Activated CD4-positive, alpha-beta T cell treated with anti-CD3 and anti-CD28 coated beads for 4 hours (primary cell): ENCODE measurements at regions not wholly inside any gene's neighbourhood (a gene's known extent, or its start where the extent isn't known, plus 50 kb on each side); places are given as distances from the start of the nearest gene placed in this dataset.

Experiments used
- DNase-seq, 2 donors: peaks; one replicate each; pipeline ENCODE4 v3.0.0-alpha.2; 2020

DNA sequence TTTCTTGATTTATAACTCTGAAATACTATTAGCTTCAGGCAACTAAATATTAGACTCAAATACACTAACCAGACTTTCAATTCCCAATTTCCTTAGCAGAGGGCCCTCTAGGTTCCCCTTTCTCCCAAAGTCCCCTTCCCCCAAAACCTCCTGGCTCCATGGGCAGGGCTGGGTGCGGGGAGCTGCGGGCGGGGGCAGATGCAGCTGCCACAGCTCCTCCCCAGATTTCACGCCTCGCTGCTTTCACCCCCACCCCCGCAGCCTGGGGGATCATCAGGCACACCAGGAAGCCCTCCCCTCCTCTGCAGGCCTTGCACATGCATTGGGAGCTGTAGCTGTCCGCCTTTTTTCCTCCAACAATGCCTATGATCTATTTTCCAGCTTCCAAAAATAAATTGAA is 82.8 kb upstream of the SPATA31C2 start:
- no peak for DNase-seq

DNA sequence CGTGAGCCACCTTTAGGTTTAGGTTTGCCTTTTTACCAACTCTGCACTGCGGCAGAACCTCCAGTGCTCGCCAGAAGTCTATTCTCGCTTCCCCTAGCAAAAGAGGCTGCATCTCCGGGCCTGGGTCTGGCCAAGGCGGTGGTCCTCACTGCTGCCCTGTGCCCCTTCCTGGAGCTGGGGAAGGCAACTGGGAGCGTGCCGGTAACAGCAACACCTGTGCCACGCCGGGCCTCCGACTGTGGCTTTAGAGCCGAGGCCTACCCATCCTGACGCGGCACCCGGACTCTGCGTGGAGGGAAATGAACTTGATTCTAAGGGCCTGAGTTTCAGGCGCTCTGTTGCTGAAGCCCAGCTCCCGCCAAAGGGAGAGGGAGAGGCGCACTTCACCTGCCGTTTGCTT is 82.4 kb upstream of the SPATA31C2 start:
- DNase-seq: no peak

DNA sequence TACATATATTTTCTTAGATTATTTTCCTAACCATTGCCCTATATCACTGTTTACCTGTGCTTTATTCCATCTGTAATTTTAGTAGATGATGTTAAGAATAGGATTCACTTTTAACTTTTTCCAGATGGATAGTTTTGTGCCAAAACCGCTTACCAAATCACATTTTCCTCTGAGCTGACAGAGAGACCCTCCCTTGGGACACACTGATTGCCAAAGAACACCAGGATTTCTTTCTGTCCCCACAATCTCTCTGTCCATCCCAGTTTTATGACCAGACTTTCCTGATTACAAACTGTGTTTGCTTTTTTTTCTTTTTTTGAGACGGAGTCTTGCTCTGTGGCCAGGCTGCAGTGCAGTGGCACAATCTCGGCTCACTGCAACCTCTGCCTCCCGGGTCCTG is 81.3 kb upstream of the SPATA31C2 start:
- DNase-seq: no peak

DNA sequence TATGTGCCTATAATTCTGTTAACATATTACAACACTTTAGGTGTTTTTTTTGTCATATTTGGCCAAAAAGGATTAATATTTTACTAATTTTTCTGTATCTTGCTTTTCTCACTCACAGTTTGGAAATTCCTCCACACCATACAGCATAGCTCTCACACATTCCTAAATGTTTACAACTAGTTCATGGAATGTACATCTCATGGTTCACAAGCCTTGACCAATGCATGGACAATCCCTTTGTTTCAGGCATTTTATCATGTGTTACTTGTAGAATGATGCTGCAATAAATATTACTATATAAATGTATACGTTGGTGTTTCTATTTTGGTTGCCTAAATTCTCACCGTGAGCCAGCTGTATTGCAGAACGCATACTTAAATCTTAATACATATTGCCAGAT is 80.5 kb upstream of the SPATA31C2 start:
- DNase-seq: no peak

GRCh38 chr9:88216126-88216995 is 78.1 kb upstream of the SPATA31C2 start:
- no peak for DNase-seq

DNA sequence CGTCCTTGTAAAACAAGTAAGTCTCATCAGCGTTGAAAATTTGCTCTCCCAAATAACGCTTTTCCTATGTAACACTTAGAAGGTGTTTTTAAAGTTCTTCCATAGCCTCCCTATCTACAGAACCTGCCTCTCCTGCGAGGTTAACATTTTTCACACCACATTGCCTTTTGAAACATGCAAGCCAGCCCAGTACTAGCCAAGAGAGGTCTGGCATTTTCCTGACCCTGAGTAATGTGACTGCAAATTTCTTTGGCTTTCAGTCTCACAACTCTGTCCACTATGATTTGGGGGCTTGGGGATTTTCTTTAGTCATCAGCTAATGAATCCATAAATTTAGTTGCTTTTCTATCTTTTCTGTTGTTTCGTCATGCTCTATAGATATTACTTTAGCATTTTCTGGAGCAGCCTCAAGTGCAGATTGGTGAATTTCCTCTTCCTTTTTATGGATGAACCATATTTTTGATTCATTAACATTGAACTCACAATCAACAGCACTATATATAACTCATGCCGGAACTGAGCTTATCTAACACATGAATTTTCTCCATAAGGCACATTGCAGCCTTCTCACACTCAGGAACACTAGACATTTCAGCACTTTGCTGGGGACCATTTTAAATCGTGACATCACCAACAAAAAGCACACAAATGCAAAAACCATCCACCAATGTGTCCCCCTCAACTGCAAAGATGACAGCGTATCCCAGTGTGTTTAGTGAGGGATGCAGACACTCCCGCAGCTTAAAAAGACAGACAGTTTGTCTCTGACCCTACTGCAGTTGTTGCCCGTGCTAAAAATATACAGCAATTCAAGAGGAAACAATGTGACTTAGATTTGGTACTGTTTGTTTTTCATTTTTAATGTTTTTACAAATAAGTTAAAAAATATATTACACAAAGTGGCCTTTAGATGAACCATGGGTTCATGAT is 77.2 kb upstream of the SPATA31C2 start:
- DNase-seq: no peak

DNA sequence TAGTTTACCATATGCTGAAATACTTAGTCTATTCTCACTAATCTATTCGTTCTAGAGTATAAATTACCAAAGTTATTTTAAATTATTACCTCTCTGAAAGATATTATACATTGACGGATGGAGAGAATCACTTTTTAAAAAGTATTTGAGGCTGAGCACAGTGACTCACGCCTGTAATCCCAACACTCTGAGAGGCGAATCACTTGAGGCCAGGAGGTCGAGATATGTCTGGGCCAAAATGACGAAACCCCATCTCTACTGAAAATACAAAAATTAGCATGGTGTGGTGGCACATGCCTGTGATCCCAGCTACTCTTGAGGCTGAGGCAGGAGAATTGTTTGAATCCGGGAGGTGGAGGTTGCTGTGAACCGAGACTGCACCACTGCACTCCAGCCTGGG is 64.0 kb upstream of the SPATA31C2 start:
- no peak for DNase-seq

- DNase-seq: no peak
These were observed 60.1 kb upstream of the SPATA31C2 start for GRCh38 chr9:88198341-88198807.

- no peak for DNase-seq
These were observed 59.6 kb upstream of the SPATA31C2 start for GRCh38 chr9:88197781-88198340.

- DNase-seq: no peak
These were observed 58.7 kb upstream of the SPATA31C2 start for GRCh38 chr9:88197016-88197415.

- DNase-seq: no peak
These were observed 58.0 kb upstream of the SPATA31C2 start for GRCh38 chr9:88196142-88196790.

DNA sequence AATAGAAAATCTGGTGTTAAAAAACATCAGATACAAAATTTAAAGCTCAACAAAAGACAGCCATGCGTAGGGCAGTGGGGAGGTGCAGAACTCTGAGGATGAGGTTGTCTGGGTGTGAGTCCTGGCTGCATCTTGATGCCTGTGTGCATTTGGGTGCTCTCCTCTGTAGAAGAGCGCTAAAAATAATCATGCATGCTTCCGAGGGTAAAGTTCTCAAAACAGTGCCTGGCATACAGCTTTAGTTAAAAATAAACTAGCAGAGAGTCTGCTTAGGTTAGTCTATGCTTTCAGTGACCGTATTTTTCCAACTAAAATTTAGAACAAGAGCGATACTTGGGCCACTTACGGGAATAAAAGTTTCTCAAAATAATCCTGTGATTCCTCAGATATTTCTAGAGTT is 55.5 kb upstream of the SPATA31C2 start:
- no peak for DNase-seq

GRCh38 chr9:88191456-88191855 is 53.2 kb upstream of the SPATA31C2 start:
- DNase-seq: no peak

- DNase-seq: no peak
These were observed 51.1 kb upstream of the SPATA31C2 start for GRCh38 chr9:88189371-88189770.
